OCI-LY1 (cell line): ENCODE measurements at regions not wholly inside any gene's neighbourhood (a gene's known extent, or its start where the extent isn't known, plus 50 kb on each side); places are given as distances from the start of the nearest gene placed in this dataset.

Source experiments
- CTCF ChIP-seq: fragments of 200-600 bp; sonication (generic), shearing (Covaris generic); IDR thresholded peaks from 2 replicates; pipeline ENCODE4 v1.5.1; 2017; ENCODE audit warnings: mild to moderate bottlenecking, antibody characterized with exemption, low read length, moderate library complexity, mixed read lengths
- EZH2 ChIP-seq: fragments of 200-600 bp; sonication (generic), shearing (Covaris generic); IDR thresholded peaks from 2 replicates; pipeline ENCODE4 v1.8.0; 2017; ENCODE audit warnings: borderline replicate concordance, mixed run types, mild to moderate bottlenecking, antibody characterized with exemption, low read length, moderate library complexity, mixed read lengths

GRCh38 chr21:19695796-19696195 lies 1292.2 kb upstream of the TMPRSS15 start:
- TF ChIP-seq CTCF (no peak), EZH2 (no peak)
